GM23338 (cell line): ENCODE measurements at regions not wholly inside any gene's neighbourhood (a gene's known extent, or its start where the extent isn't known, plus 50 kb on each side); places are given as distances from the start of the nearest gene placed in this dataset.

ENCODE experiments used
- ATAC-seq: fragments of 200-7000 bp; cut with Tn5 transposase; 3 replicates; pipeline ENCODE4 v1.9.1; 2020
- DNase-seq: peaks from one replicate; pipeline ENCODE4 v3.0.0-alpha.2; 2015; ENCODE audit warnings: low spot score
- H2AFZ ChIP-seq: fragments of 200-600 bp; sonication (generic); 2 replicates; pipeline ENCODE4 v1.8.0; 2016; ENCODE audit warnings: antibody characterized with exemption, mild to moderate bottlenecking, moderate library complexity
- H3F3A ChIP-seq: fragments of 200-600 bp; sonication (generic); replicated peaks from 2 replicates; pipeline ENCODE4 v1.8.0; 2017; ENCODE audit warnings: antibody characterized with exemption, mixed run types, low read depth
- H3K27ac ChIP-seq: fragments of 200-600 bp; sonication (generic); 2 replicates; pipeline ENCODE4 v1.6.1; 2016; ENCODE audit warnings: low read depth
- H3K27me3 ChIP-seq: fragments of 200-600 bp; sonication (generic); 2 replicates; pipeline ENCODE4 v1.8.0; 2016; ENCODE audit warnings: mild to moderate bottlenecking, mixed run types, moderate library complexity; ENCODE audit not compliant: insufficient read depth
- H3K36me3 ChIP-seq: fragments of 200-600 bp; sonication (generic); 2 replicates; pipeline ENCODE4 v1.8.0; 2016; ENCODE audit warnings: mild to moderate bottlenecking; ENCODE audit not compliant: insufficient read depth
- H3K4me1 ChIP-seq: fragments of 200-600 bp; sonication (generic); 2 replicates; pipeline ENCODE4 v1.8.0; 2016; ENCODE audit warnings: mild to moderate bottlenecking, moderate library complexity; ENCODE audit not compliant: insufficient read depth
- H3K4me2 ChIP-seq: fragments of 200-600 bp; sonication (generic); 2 replicates; pipeline ENCODE4 v1.7.1; 2017; ENCODE audit warnings: mixed run types
- H3K4me3 ChIP-seq: fragments of 200-600 bp; sonication (generic); 2 replicates; pipeline ENCODE4 v1.6.1; 2016; ENCODE audit warnings: mixed run types
- H3K79me2 ChIP-seq: fragments of 200-600 bp; sonication (generic); replicated peaks from 2 replicates; pipeline ENCODE4 v1.8.0; 2017; ENCODE audit warnings: mild to moderate bottlenecking; ENCODE audit not compliant: insufficient read depth
- H3K9me2 ChIP-seq: fragments of 200-600 bp; sonication (generic); 2 replicates; pipeline ENCODE4 v1.8.0; 2017; ENCODE audit not compliant: insufficient read depth
- H4K20me1 ChIP-seq: fragments of 200-600 bp; sonication (generic); replicated peaks from 2 replicates; pipeline ENCODE4 v1.8.0; 2017; ENCODE audit warnings: mild to moderate bottlenecking; ENCODE audit not compliant: insufficient read depth
- H3K27ac Mint-ChIP-seq: 2 replicates; pipeline ENCODE4 v1.8.0; 2020; ENCODE audit warnings: inconsistent platforms, mild to moderate bottlenecking, moderate library complexity, mixed read lengths
- H3K27me3 Mint-ChIP-seq: 3 replicates; pipeline ENCODE4 v1.8.0; 2022; ENCODE audit warnings: low read depth, mild to moderate bottlenecking, moderate library complexity, mixed read lengths, inconsistent platforms; ENCODE audit not compliant: insufficient read depth, poor library complexity
- H3K36me3 Mint-ChIP-seq: 3 replicates; pipeline ENCODE4 v1.8.0; 2021; ENCODE audit warnings: low read depth, mild to moderate bottlenecking, inconsistent platforms, moderate library complexity, mixed read lengths
- H3K4me1 Mint-ChIP-seq: 3 replicates; pipeline ENCODE4 v1.8.0; 2020; ENCODE audit warnings: mild to moderate bottlenecking, inconsistent platforms, mixed read lengths
- H3K4me3 Mint-ChIP-seq: 3 replicates; pipeline ENCODE4 v1.8.0; 2021; ENCODE audit warnings: moderate library complexity, mild to moderate bottlenecking, inconsistent platforms, mixed read lengths
- H3K9me3 Mint-ChIP-seq: 3 replicates; pipeline ENCODE4 v1.8.0; 2020; ENCODE audit warnings: moderate library complexity, mild to moderate bottlenecking, inconsistent platforms, mixed read lengths
- CREB1 ChIP-seq: fragments of 250-450 bp; sonication (Bioruptor Pico); IDR thresholded peaks from 2 replicates; pipeline ENCODE4 v1.5.0; 2020; ENCODE audit warnings: low read depth, mild to moderate bottlenecking, moderate library complexity
- EZH2 ChIP-seq: fragments of 200-600 bp; sonication (generic); IDR thresholded peaks from one replicate; pipeline ENCODE4 v1.8.0; 2017; ENCODE audit warnings: antibody characterized with exemption, mild to moderate bottlenecking, low read depth; ENCODE audit not compliant: unreplicated experiment
- EZH2phosphoT487 ChIP-seq: fragments of 200-600 bp; sonication (generic); IDR thresholded peaks from one replicate; pipeline ENCODE4 v1.8.1; 2018; ENCODE audit warnings: antibody characterized with exemption; ENCODE audit not compliant: unreplicated experiment
- JUNB ChIP-seq: IDR thresholded peaks from one replicate; pipeline ENCODE4 v1.6.1; 2016; ENCODE audit warnings: antibody characterized with exemption; ENCODE audit not compliant: unreplicated experiment
- NANOG ChIP-seq: IDR thresholded peaks from 2 replicates; pipeline ENCODE4 v1.6.1; 2016; ENCODE audit warnings: antibody characterized with exemption, borderline replicate concordance
- POLR2AphosphoS5 ChIP-seq: IDR thresholded peaks from 2 replicates; pipeline ENCODE4 v1.6.1; 2016; ENCODE audit warnings: antibody characterized with exemption, low read depth
- STAT1 ChIP-seq: IDR thresholded peaks from one replicate; pipeline ENCODE4 v1.6.1; 2016; ENCODE audit warnings: antibody characterized with exemption; ENCODE audit not compliant: unreplicated experiment
- ZNF114 ChIP-seq: fragments of 250-450 bp; sonication (Bioruptor Pico); IDR thresholded peaks from 2 replicates; pipeline ENCODE4 v1.5.0; 2020; ENCODE audit warnings: mild to moderate bottlenecking, moderate library complexity
- ZNF331 ChIP-seq: fragments of 250-450 bp; sonication (Bioruptor Pico); IDR thresholded peaks from 2 replicates; pipeline ENCODE4 v1.5.0; 2020; ENCODE audit warnings: low read depth, mild to moderate bottlenecking, moderate library complexity
- TF ChIP-seq, protein P1 (sequence below): fragments of 250-450 bp; sonication (Bioruptor Pico); IDR thresholded peaks from 2 replicates; pipeline ENCODE4 v1.5.0; 2020; ENCODE audit warnings: mild to moderate bottlenecking, moderate library complexity
- TF ChIP-seq, protein P2 (sequence below): IDR thresholded peaks from 2 replicates; pipeline ENCODE4 v1.6.1; 2016; ENCODE audit warnings: antibody characterized with exemption
- TF ChIP-seq, protein P3 (sequence below): IDR thresholded peaks from one replicate; pipeline ENCODE4 v1.6.1; 2018; ENCODE audit warnings: antibody characterized with exemption; ENCODE audit not compliant: unreplicated experiment
- TF ChIP-seq, protein P4 (sequence below), 2 experiments: fragments of 200-600 bp in 1 of 2; sonication (generic) in 1 of 2; conservative IDR thresholded peaks; 2 replicates each; pipeline versions ENCODE4 v1.5.1 to v1.6.1; 2016 to 2017; ENCODE audit warnings: antibody characterized with exemption in 2 of 2, low read depth in 2 of 2, mild to moderate bottlenecking in 2 of 2, moderate library complexity in 1 of 2

DNA sequence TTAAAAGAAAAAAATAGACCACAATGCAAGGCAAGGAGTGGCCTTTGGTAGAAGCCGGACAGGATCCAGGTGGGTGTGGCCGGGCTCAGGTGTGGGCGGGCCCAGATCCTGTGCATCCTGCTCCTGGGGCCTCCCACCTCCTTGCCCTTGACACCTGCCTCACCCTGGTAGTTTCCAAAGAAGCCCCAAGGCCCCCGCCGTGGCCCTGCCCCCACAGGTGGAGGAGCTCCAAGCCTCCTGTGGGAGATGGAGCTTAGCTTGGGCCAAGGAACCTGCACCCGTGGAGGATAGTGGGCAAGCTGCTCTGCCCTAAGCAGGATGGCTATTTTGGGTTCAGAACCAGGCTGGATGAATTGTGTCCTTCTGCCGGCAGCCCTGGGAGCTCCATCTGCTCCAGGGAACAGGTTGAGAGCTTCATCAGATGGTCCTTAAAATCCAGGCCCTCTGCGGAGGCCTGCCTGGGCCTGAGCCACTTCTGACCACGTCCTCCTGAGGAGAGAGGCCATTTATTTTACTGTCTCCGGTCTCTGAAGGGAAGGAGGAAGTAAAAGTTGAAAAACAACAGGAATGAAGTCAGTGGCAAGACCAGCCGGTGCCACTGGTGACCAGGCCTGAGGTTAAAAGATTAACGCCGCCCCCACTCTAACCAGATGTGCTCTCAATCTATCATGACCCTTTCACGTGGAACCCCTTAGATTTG lies 53.9 kb upstream of the KLF13 start:
- peaks cover 12% of the 10 kb centered on the region for H3K4me1 Mint-ChIP-seq
- DNase-seq (no peak), ATAC-seq (peak; percentile 34)
- H3K27me3 Mint-ChIP-seq = peaks cover 3% of the 10 kb centered on the region
- H3K27ac Mint-ChIP-seq = no peak overlapping the region; the same call in 1 of the 2 replicates
- Histone ChIP-seq H3K27ac (no peak overlapping the region), H3K36me3 (no peaks in the 10 kb centered on the region), H3K27me3 (no peaks in the 10 kb centered on the region), H3K4me3 (no peak overlapping the region), H3K4me2 (no peak overlapping the region), H3F3A (no peaks in the 10 kb centered on the region), H3K79me2 (no peaks in the 10 kb centered on the region), H3K9me2 (peaks cover 9% of the 10 kb centered on the region; the same call in 1 of the 2 replicates), H4K20me1 (no peaks in the 10 kb centered on the region), H3K4me1 (no peaks in the 10 kb centered on the region; the same call in 1 of the 2 replicates), H2AFZ (peak overlapping the region; percentile 69; the same call in 1 of the 2 replicates)
- H3K36me3 Mint-ChIP-seq = no peaks in the 10 kb centered on the region
- no peak overlapping the region for H3K4me3 Mint-ChIP-seq
- no peak for TF ChIP-seq NANOG
- TF ChIP-seq ZNF331 (CRISPR knock-in tag) = no peak
- TF ChIP-seq, protein P1, sequence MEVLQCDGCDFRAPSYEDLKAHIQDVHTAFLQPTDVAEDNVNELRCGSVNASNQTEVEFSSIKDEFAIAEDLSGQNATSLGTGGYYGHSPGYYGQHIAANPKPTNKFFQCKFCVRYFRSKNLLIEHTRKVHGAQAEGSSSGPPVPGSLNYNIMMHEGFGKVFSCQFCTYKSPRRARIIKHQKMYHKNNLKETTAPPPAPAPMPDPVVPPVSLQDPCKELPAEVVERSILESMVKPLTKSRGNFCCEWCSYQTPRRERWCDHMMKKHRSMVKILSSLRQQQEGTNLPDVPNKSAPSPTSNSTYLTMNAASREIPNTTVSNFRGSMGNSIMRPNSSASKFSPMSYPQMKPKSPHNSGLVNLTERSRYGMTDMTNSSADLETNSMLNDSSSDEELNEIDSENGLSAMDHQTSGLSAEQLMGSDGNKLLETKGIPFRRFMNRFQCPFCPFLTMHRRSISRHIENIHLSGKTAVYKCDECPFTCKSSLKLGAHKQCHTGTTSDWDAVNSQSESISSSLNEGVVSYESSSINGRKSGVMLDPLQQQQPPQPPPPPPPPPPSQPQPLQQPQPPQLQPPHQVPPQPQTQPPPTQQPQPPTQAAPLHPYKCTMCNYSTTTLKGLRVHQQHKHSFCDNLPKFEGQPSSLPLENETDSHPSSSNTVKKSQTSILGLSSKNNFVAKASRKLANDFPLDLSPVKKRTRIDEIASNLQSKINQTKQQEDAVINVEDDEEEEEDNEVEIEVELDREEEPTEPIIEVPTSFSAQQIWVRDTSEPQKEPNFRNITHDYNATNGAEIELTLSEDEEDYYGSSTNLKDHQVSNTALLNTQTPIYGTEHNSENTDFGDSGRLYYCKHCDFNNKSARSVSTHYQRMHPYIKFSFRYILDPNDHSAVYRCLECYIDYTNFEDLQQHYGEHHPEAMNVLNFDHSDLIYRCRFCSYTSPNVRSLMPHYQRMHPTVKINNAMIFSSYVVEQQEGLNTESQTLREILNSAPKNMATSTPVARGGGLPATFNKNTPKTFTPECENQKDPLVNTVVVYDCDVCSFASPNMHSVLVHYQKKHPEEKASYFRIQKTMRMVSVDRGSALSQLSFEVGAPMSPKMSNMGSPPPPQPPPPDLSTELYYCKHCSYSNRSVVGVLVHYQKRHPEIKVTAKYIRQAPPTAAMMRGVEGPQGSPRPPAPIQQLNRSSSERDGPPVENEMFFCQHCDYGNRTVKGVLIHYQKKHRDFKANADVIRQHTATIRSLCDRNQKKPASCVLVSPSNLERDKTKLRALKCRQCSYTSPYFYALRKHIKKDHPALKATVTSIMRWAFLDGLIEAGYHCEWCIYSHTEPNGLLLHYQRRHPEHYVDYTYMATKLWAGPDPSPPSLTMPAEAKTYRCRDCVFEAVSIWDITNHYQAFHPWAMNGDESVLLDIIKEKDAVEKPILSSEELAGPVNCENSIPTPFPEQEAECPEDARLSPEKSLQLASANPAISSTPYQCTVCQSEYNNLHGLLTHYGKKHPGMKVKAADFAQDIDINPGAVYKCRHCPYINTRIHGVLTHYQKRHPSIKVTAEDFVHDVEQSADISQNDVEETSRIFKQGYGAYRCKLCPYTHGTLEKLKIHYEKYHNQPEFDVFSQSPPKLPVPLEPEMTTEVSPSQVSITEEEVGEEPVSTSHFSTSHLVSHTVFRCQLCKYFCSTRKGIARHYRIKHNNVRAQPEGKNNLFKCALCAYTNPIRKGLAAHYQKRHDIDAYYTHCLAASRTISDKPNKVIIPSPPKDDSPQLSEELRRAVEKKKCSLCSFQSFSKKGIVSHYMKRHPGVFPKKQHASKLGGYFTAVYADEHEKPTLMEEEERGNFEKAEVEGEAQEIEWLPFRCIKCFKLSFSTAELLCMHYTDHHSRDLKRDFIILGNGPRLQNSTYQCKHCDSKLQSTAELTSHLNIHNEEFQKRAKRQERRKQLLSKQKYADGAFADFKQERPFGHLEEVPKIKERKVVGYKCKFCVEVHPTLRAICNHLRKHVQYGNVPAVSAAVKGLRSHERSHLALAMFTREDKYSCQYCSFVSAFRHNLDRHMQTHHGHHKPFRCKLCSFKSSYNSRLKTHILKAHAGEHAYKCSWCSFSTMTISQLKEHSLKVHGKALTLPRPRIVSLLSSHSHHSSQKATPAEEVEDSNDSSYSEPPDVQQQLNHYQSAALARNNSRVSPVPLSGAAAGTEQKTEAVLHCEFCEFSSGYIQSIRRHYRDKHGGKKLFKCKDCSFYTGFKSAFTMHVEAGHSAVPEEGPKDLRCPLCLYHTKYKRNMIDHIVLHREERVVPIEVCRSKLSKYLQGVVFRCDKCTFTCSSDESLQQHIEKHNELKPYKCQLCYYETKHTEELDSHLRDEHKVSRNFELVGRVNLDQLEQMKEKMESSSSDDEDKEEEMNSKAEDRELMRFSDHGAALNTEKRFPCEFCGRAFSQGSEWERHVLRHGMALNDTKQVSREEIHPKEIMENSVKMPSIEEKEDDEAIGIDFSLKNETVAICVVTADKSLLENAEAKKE (CRISPR knock-in tag) = no peak
- no peak for TF ChIP-seq ZNF114 (CRISPR knock-in tag)
- TF ChIP-seq STAT1 = no peak
- no peak for TF ChIP-seq EZH2
- TF ChIP-seq EZH2phosphoT487 = no peak
- TF ChIP-seq, protein P2, sequence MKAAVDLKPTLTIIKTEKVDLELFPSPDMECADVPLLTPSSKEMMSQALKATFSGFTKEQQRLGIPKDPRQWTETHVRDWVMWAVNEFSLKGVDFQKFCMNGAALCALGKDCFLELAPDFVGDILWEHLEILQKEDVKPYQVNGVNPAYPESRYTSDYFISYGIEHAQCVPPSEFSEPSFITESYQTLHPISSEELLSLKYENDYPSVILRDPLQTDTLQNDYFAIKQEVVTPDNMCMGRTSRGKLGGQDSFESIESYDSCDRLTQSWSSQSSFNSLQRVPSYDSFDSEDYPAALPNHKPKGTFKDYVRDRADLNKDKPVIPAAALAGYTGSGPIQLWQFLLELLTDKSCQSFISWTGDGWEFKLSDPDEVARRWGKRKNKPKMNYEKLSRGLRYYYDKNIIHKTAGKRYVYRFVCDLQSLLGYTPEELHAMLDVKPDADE = no peak
- TF ChIP-seq, protein P3, sequence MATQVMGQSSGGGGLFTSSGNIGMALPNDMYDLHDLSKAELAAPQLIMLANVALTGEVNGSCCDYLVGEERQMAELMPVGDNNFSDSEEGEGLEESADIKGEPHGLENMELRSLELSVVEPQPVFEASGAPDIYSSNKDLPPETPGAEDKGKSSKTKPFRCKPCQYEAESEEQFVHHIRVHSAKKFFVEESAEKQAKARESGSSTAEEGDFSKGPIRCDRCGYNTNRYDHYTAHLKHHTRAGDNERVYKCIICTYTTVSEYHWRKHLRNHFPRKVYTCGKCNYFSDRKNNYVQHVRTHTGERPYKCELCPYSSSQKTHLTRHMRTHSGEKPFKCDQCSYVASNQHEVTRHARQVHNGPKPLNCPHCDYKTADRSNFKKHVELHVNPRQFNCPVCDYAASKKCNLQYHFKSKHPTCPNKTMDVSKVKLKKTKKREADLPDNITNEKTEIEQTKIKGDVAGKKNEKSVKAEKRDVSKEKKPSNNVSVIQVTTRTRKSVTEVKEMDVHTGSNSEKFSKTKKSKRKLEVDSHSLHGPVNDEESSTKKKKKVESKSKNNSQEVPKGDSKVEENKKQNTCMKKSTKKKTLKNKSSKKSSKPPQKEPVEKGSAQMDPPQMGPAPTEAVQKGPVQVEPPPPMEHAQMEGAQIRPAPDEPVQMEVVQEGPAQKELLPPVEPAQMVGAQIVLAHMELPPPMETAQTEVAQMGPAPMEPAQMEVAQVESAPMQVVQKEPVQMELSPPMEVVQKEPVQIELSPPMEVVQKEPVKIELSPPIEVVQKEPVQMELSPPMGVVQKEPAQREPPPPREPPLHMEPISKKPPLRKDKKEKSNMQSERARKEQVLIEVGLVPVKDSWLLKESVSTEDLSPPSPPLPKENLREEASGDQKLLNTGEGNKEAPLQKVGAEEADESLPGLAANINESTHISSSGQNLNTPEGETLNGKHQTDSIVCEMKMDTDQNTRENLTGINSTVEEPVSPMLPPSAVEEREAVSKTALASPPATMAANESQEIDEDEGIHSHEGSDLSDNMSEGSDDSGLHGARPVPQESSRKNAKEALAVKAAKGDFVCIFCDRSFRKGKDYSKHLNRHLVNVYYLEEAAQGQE = no peak
- TF ChIP-seq, protein P4, sequence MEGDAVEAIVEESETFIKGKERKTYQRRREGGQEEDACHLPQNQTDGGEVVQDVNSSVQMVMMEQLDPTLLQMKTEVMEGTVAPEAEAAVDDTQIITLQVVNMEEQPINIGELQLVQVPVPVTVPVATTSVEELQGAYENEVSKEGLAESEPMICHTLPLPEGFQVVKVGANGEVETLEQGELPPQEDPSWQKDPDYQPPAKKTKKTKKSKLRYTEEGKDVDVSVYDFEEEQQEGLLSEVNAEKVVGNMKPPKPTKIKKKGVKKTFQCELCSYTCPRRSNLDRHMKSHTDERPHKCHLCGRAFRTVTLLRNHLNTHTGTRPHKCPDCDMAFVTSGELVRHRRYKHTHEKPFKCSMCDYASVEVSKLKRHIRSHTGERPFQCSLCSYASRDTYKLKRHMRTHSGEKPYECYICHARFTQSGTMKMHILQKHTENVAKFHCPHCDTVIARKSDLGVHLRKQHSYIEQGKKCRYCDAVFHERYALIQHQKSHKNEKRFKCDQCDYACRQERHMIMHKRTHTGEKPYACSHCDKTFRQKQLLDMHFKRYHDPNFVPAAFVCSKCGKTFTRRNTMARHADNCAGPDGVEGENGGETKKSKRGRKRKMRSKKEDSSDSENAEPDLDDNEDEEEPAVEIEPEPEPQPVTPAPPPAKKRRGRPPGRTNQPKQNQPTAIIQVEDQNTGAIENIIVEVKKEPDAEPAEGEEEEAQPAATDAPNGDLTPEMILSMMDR (conservative IDR thresholded peaks at IDR 0.05; ENCODE audit: low read depth in 2 of 2) = no peak
- TF ChIP-seq CREB1 = no peak
- no peak for TF ChIP-seq JUNB
- TF ChIP-seq POLR2AphosphoS5 = no peak
- no peaks in the 10 kb centered on the region for H3K9me3 Mint-ChIP-seq
